HEK293 (cell line): ENCODE measurements at regions not wholly inside any gene's neighbourhood (a gene's known extent, or its start where the extent isn't known, plus 50 kb on each side); places are given as distances from the start of the nearest gene placed in this dataset.

Source experiments
- CTCF ChIA-PET: fragments of 350-600 bp; formaldehyde crosslinking; extraction: SDS; loops from one replicate; lab custom pipeline; 2021; ENCODE audit warnings: antibody characterized with exemption; lab: Yijun Ruan, JAX
- POLR2A ChIA-PET: fragments of 300-600 bp; formaldehyde crosslinking; extraction: SDS; loops from one replicate; lab custom pipeline; 2020; ENCODE audit warnings: antibody characterized with exemption, inconsistent platforms; lab: Yijun Ruan, JAX
- H3K27ac ChIP-seq: fragments of 200-500 bp; sonication (Bioruptor generic); 2 replicates; pipeline ENCODE4 v1.5.1; 2014; ENCODE audit warnings: low read depth, low read length, control low read depth, inconsistent platforms; ENCODE audit errors: extremely low read depth
- H3K36me3 ChIP-seq, 2 experiments: fragments of 200-500 bp in 1 of 2; sonication (Bioruptor generic) in 1 of 2; 1 replicate in 1 of 2; 2 replicates in 1 of 2; pipeline ENCODE4 v1.5.1; 2014 to 2017; ENCODE audit warnings: inconsistent platforms in 2 of 2, low read length in 2 of 2; ENCODE audit not compliant: control insufficient read depth in 2 of 2, insufficient read depth in 1 of 2
- H3K4me1 ChIP-seq: fragments of 200-500 bp; sonication (Bioruptor generic); 2 replicates; pipeline ENCODE4 v1.5.1; 2014; ENCODE audit warnings: mild to moderate bottlenecking, low read length, inconsistent platforms; ENCODE audit not compliant: control insufficient read depth, insufficient read depth
- H3K4me3 ChIP-seq: 2 replicates; pipeline ENCODE4 v1.5.1; 2011; ENCODE audit warnings: low read depth, mild to moderate bottlenecking, control low read depth, low read length, moderate library complexity
- H3K9me3 ChIP-seq: fragments of 200-500 bp; sonication (Bioruptor generic); 2 replicates; pipeline ENCODE4 v1.5.1; 2014; ENCODE audit warnings: low read depth, low read length, inconsistent platforms; ENCODE audit not compliant: control insufficient read depth, insufficient read depth
- BCL11A ChIP-seq: fragments of 450-650 bp; formaldehyde crosslinking; IDR thresholded peaks from 2 replicates; pipeline ENCODE4 v1.5.1; 2016; ENCODE audit warnings: low read depth, missing biosample characterization, missing genetic modification characterization
- ELK4 ChIP-seq: IDR thresholded peaks from 2 replicates; pipeline ENCODE4 v1.6.1; 2011; ENCODE audit warnings: mild to moderate bottlenecking, low read depth, low read length, borderline replicate concordance
- GLIS2 ChIP-seq: fragments of 450-650 bp; formaldehyde crosslinking; IDR thresholded peaks from 2 replicates; pipeline ENCODE4 v1.5.1; 2016; ENCODE audit warnings: missing biosample characterization, missing genetic modification characterization
- KLF7 ChIP-seq: fragments of 450-650 bp; formaldehyde crosslinking; IDR thresholded peaks from 2 replicates; pipeline ENCODE4 v1.5.1; 2016; ENCODE audit warnings: missing biosample characterization, missing genetic modification characterization, borderline replicate concordance
- KLF8 ChIP-seq: fragments of 450-650 bp; formaldehyde crosslinking; IDR thresholded peaks from 2 replicates; pipeline ENCODE4 v1.5.1; 2016; ENCODE audit warnings: missing biosample characterization, missing genetic modification characterization
- PBX3 ChIP-seq: sonication (generic); formaldehyde crosslinking; IDR thresholded peaks from 2 replicates; pipeline ENCODE4 v1.8.1; 2022; ENCODE audit warnings: mild to moderate bottlenecking, moderate library complexity, missing genetic modification reagents
- PRDM1 ChIP-seq: fragments of 450-650 bp; formaldehyde crosslinking; IDR thresholded peaks from 2 replicates; pipeline ENCODE4; 2016; ENCODE audit warnings: missing biosample characterization, missing genetic modification characterization
- RBAK ChIP-seq: fragments of 450-650 bp; formaldehyde crosslinking; IDR thresholded peaks from 2 replicates; pipeline ENCODE4 v1.5.1; 2016; ENCODE audit warnings: missing biosample characterization, missing genetic modification characterization
- SALL2 ChIP-seq: fragments of 450-650 bp; formaldehyde crosslinking; IDR thresholded peaks from 2 replicates; pipeline ENCODE4 v1.5.0; 2017; ENCODE audit warnings: missing biosample characterization, mild to moderate bottlenecking, missing genetic modification characterization, borderline replicate concordance
- SP7 ChIP-seq: fragments of 450-650 bp; formaldehyde crosslinking; IDR thresholded peaks from 2 replicates; pipeline ENCODE4 v1.5.1; 2016; ENCODE audit warnings: missing biosample characterization, missing genetic modification characterization
- TCF7L2 ChIP-seq: IDR thresholded peaks from 2 replicates; pipeline ENCODE4 v1.6.1; 2011; ENCODE audit warnings: low read depth, mild to moderate bottlenecking, inconsistent platforms, low read length, moderate library complexity, borderline replicate concordance
- ZFHX2 ChIP-seq: fragments of 450-650 bp; formaldehyde crosslinking; conservative IDR thresholded peaks from 2 replicates; pipeline ENCODE4 v1.5.1; 2016; ENCODE audit warnings: missing biosample characterization, missing genetic modification characterization
- ZFP37 ChIP-seq: fragments of 450-650 bp; formaldehyde crosslinking; IDR thresholded peaks from 2 replicates; pipeline ENCODE4 v1.5.1; 2016; ENCODE audit warnings: missing biosample characterization, missing genetic modification characterization
- ZNF132 ChIP-seq: fragments of 450-650 bp; formaldehyde crosslinking; IDR thresholded peaks from 2 replicates; pipeline ENCODE4 v1.5.1; 2017; ENCODE audit warnings: missing biosample characterization, missing genetic modification characterization, borderline replicate concordance
- ZNF146 ChIP-seq: fragments of 450-650 bp; formaldehyde crosslinking; IDR thresholded peaks from 2 replicates; pipeline ENCODE4 v1.5.1; 2016; ENCODE audit warnings: missing biosample characterization, missing genetic modification characterization
- ZNF155 ChIP-seq: fragments of 450-650 bp; formaldehyde crosslinking; IDR thresholded peaks from 2 replicates; pipeline ENCODE4 v1.5.1; 2016; ENCODE audit warnings: missing biosample characterization, missing genetic modification characterization
- ZNF280C ChIP-seq: fragments of 450-650 bp; formaldehyde crosslinking; IDR thresholded peaks from 2 replicates; pipeline ENCODE4 v1.5.1; 2016; ENCODE audit warnings: missing biosample characterization, missing genetic modification characterization
- ZNF341 ChIP-seq: fragments of 450-650 bp; formaldehyde crosslinking; IDR thresholded peaks from 2 replicates; pipeline ENCODE4; 2016; ENCODE audit warnings: low read depth, missing biosample characterization, missing genetic modification characterization
- ZNF366 ChIP-seq: fragments of 450-650 bp; formaldehyde crosslinking; conservative IDR thresholded peaks from 2 replicates; pipeline ENCODE4 v1.5.1; 2016; ENCODE audit warnings: missing biosample characterization, missing genetic modification characterization
- ZNF513 ChIP-seq: fragments of 450-650 bp; IDR thresholded peaks from 2 replicates; pipeline ENCODE4 v1.5.1; 2018; ENCODE audit warnings: missing biosample characterization, missing genetic modification characterization
- ZNF514 ChIP-seq: fragments of 450-650 bp; formaldehyde crosslinking; IDR thresholded peaks from 2 replicates; pipeline ENCODE4 v1.5.1; 2016; ENCODE audit warnings: missing biosample characterization, missing genetic modification characterization
- ZNF558 ChIP-seq: fragments of 450-650 bp; formaldehyde crosslinking; IDR thresholded peaks from 2 replicates; pipeline ENCODE4 v1.5.1; 2016; ENCODE audit warnings: missing biosample characterization, missing genetic modification characterization
- ZNF658 ChIP-seq: fragments of 450-650 bp; formaldehyde crosslinking; IDR thresholded peaks from 2 replicates; pipeline ENCODE4; 2016; ENCODE audit warnings: missing biosample characterization, missing genetic modification characterization
- ZNF670 ChIP-seq: fragments of 450-650 bp; formaldehyde crosslinking; IDR thresholded peaks from 2 replicates; pipeline ENCODE4 v1.5.1; 2016; ENCODE audit warnings: missing biosample characterization, missing genetic modification characterization, low read depth
- ZNF701 ChIP-seq: fragments of 450-650 bp; formaldehyde crosslinking; IDR thresholded peaks from 2 replicates; pipeline ENCODE4 v1.5.1; 2016; ENCODE audit warnings: missing biosample characterization, missing genetic modification characterization
- ZNF704 ChIP-seq: fragments of 450-650 bp; formaldehyde crosslinking; IDR thresholded peaks from 2 replicates; pipeline ENCODE4 v1.5.1; 2016; ENCODE audit warnings: missing biosample characterization, missing genetic modification characterization
- ZNF76 ChIP-seq: fragments of 450-650 bp; formaldehyde crosslinking; IDR thresholded peaks from 2 replicates; pipeline ENCODE4; 2016; ENCODE audit warnings: low read depth, missing biosample characterization, missing genetic modification characterization, borderline replicate concordance
- ZNF785 ChIP-seq: fragments of 450-650 bp; formaldehyde crosslinking; IDR thresholded peaks from 2 replicates; pipeline ENCODE4 v1.5.1; 2016; ENCODE audit warnings: missing biosample characterization, missing genetic modification characterization
- ZNF843 ChIP-seq: fragments of 450-650 bp; formaldehyde crosslinking; IDR thresholded peaks from 2 replicates; pipeline ENCODE4 v1.5.1; 2016; ENCODE audit warnings: missing biosample characterization, missing genetic modification characterization
- ZSCAN4 ChIP-seq: fragments of 450-650 bp; formaldehyde crosslinking; IDR thresholded peaks from 2 replicates; pipeline ENCODE4 v1.5.1; 2017; ENCODE audit warnings: missing biosample characterization, missing genetic modification characterization

- ChIA-PET CTCF (no interaction called here), POLR2A (no interaction called here)
- no peak for TF ChIP-seq PBX3 (CRISPR knock-in tag)
- no peak for TF ChIP-seq TCF7L2
- TF ChIP-seq ZNF155, result no peak
- no peak for TF ChIP-seq ZNF514 (tag by site-specific recombination)
- TF ChIP-seq ZNF146 (tag by site-specific recombination), result no peak
- no peak for TF ChIP-seq ZNF132
- TF ChIP-seq ZFHX2 (tag by site-specific recombination), result no peak
- TF ChIP-seq ZNF513 (tag by site-specific recombination), result no peak
- no peak for TF ChIP-seq SP7 (tag by site-specific recombination)
- TF ChIP-seq ZNF658 (tag by site-specific recombination), result no peak
- TF ChIP-seq ZNF701 (tag by site-specific recombination), result no peak
- no peak for TF ChIP-seq ZNF280C (tag by site-specific recombination)
- no peak for TF ChIP-seq ELK4
- TF ChIP-seq RBAK, result no peak
- no peak for TF ChIP-seq KLF7 (tag by site-specific recombination)
- no peak for TF ChIP-seq SALL2 (tag by site-specific recombination)
- TF ChIP-seq ZNF843 (tag by site-specific recombination), result no peak
- no peak for TF ChIP-seq ZNF558 (tag by site-specific recombination)
- TF ChIP-seq, all 188 proteins: peak for 0
- no peaks in the 10 kb centered on the region for H3K4me1 ChIP-seq
- no peaks in the 10 kb centered on the region for H3K36me3 ChIP-seq
- no peak overlapping the region for H3K27ac ChIP-seq
- H3K4me3 ChIP-seq, result no peak overlapping the region
- no peaks in the 10 kb centered on the region for H3K9me3 ChIP-seq
These were observed 1141.4 kb downstream of the TBL1XR1 start for GRCh38 chr3:176055836-176056235.

GRCh38 chr3:176051766-176052165 lies 1145.5 kb downstream of the TBL1XR1 start:
- Histone ChIP-seq H3K36me3 (no peaks in the 10 kb centered on the region), H3K4me3 (no peak overlapping the region), H3K9me3 (no peaks in the 10 kb centered on the region), H3K27ac (no peak overlapping the region), H3K4me1 (no peaks in the 10 kb centered on the region)
- CTCF ChIA-PET, result no interaction called here
- POLR2A ChIA-PET, result no interaction called here
- no peak for TF ChIP-seq ZNF704 (tag by site-specific recombination)
- no peak for TF ChIP-seq PRDM1 (tag by site-specific recombination)
- no peak for TF ChIP-seq ZNF558 (tag by site-specific recombination)
- TF ChIP-seq ZFHX2 (tag by site-specific recombination), result no peak
- TF ChIP-seq GLIS2 (tag by site-specific recombination), result no peak
- TF ChIP-seq ZNF658 (tag by site-specific recombination), result no peak
- no peak for TF ChIP-seq ZNF670
- TF ChIP-seq KLF8 (tag by site-specific recombination), result no peak
- TF ChIP-seq ZSCAN4 (tag by site-specific recombination), result no peak
- TF ChIP-seq ZNF341 (tag by site-specific recombination), result no peak
- TF ChIP-seq ZNF514 (tag by site-specific recombination), result no peak
- no peak for TF ChIP-seq ZNF76 (tag by site-specific recombination)
- no peak for TF ChIP-seq ZNF366
- TF ChIP-seq ZNF785 (tag by site-specific recombination), result no peak
- TF ChIP-seq BCL11A (tag by site-specific recombination), result no peak
- TF ChIP-seq ZFP37 (tag by site-specific recombination), result no peak
